ENCODE measurements at regions not wholly inside any gene's neighbourhood (a gene's known extent, or its start where the extent isn't known, plus 50 kb on each side); places are given as distances from the start of the nearest gene placed in this dataset.

- no peaks in the 10 kb centered on the region for H3K27me3 ChIP-seq (replicated peaks; ENCODE audit: insufficient read depth, low read length)
- TF ChIP-seq EZH2 (optimal IDR thresholded peaks at IDR 0.05; ENCODE audit: low read depth, low read length) (no peak), EZH2phosphoT487 (IDR thresholded peaks at IDR 0.05; ENCODE audit: low read length) (no peak)
- TF ChIP-seq, protein P1, sequence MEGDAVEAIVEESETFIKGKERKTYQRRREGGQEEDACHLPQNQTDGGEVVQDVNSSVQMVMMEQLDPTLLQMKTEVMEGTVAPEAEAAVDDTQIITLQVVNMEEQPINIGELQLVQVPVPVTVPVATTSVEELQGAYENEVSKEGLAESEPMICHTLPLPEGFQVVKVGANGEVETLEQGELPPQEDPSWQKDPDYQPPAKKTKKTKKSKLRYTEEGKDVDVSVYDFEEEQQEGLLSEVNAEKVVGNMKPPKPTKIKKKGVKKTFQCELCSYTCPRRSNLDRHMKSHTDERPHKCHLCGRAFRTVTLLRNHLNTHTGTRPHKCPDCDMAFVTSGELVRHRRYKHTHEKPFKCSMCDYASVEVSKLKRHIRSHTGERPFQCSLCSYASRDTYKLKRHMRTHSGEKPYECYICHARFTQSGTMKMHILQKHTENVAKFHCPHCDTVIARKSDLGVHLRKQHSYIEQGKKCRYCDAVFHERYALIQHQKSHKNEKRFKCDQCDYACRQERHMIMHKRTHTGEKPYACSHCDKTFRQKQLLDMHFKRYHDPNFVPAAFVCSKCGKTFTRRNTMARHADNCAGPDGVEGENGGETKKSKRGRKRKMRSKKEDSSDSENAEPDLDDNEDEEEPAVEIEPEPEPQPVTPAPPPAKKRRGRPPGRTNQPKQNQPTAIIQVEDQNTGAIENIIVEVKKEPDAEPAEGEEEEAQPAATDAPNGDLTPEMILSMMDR (IDR thresholded peaks at IDR 0.05; ENCODE audit: low read length) = no peak
- H2AFZ ChIP-seq (ENCODE audit: low read length) = no peak overlapping the region
- no peak for DNase-seq
- H3K4me2 ChIP-seq (ENCODE audit: low read depth, low read length) = no peak overlapping the region
- no peaks in the 10 kb centered on the region for H3K79me2 ChIP-seq (ENCODE audit: low read length)
- H3K27ac ChIP-seq (ENCODE audit: low read length) = no peak overlapping the region
- H3K4me3 ChIP-seq (ENCODE audit: low read length) = no peak overlapping the region
- H3K4me1 ChIP-seq (ENCODE audit: low read length) = no peaks in the 10 kb centered on the region
- H3K9me2 ChIP-seq (replicated peaks; ENCODE audit: insufficient read depth, low read length) = no peaks in the 10 kb centered on the region
- no peaks in the 10 kb centered on the region for H4K20me1 ChIP-seq (ENCODE audit: insufficient read depth, low read length)
- no peaks in the 10 kb centered on the region for H3K9me3 ChIP-seq (replicated peaks; ENCODE audit: insufficient read depth, low read length)
- H3K9ac ChIP-seq (ENCODE audit: low read length) = no peak overlapping the region
- no peaks in the 10 kb centered on the region for H3F3A ChIP-seq (ENCODE audit: insufficient read depth, low read length)
- H3K36me3 ChIP-seq (replicated peaks; ENCODE audit: insufficient read depth, low read length) = no peaks in the 10 kb centered on the region
These were observed 187.3 kb upstream of the CTAGE1 start for GRCh38 chr18:22604986-22605421.

GRCh38 chr18:22605736-22606135, 188.0 kb upstream of the CTAGE1 start:
- no peak for DNase-seq
- Histone ChIP-seq H3K27me3 (replicated peaks; ENCODE audit: insufficient read depth, low read length) (no peaks in the 10 kb centered on the region), H3K9ac (ENCODE audit: low read length) (no peak overlapping the region), H3K4me3 (ENCODE audit: low read length) (no peak overlapping the region), H2AFZ (ENCODE audit: low read length) (no peak overlapping the region), H3K4me2 (ENCODE audit: low read depth, low read length) (no peak overlapping the region), H4K20me1 (ENCODE audit: insufficient read depth, low read length) (no peaks in the 10 kb centered on the region), H3F3A (ENCODE audit: insufficient read depth, low read length) (no peaks in the 10 kb centered on the region), H3K27ac (ENCODE audit: low read length) (no peak overlapping the region), H3K36me3 (replicated peaks; ENCODE audit: insufficient read depth, low read length) (no peaks in the 10 kb centered on the region), H3K9me3 (replicated peaks; ENCODE audit: insufficient read depth, low read length) (no peaks in the 10 kb centered on the region), H3K79me2 (ENCODE audit: low read length) (no peaks in the 10 kb centered on the region), H3K4me1 (ENCODE audit: low read length) (no peaks in the 10 kb centered on the region), H3K9me2 (replicated peaks; ENCODE audit: insufficient read depth, low read length) (no peaks in the 10 kb centered on the region)
- TF ChIP-seq EZH2phosphoT487 (IDR thresholded peaks at IDR 0.05; ENCODE audit: low read length) (no peak), EZH2 (optimal IDR thresholded peaks at IDR 0.05; ENCODE audit: low read depth, low read length) (no peak)
- TF ChIP-seq, protein P1 (IDR thresholded peaks at IDR 0.05; ENCODE audit: low read length) = no peak

DNA sequence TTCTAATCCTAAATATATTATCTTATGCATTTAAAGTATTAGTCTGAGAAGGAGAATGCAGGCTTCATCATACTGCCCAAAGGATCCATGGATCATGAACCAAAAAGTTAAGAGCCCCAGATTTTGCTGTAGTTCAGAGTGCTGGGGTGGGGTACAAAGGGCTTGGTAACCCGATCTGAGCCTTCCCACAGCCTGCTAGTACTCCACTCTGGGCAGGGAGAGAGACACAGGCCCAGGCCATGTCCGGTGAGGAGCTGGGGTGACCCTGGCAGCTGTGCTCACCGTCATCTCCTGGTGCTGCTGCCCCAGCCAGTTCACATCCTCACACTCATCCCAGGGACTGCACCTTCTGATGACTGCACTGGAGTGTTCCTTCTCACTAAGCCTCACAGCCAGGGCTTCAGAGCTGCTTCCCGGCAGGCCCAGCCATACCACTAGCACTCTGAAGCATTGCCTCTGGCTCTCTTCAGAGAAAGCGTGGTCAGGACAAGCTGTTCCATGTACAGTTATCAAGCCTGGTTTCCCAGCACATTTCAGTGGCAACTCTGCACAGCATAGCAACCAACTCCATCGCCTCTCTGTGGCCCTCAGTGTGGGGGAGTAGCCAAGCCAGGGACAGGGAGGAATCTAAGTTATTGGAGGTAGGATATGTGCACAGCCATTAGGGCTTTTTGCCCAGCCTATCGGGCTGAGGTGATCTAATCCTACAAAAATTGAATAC, 189.0 kb upstream of the CTAGE1 start:
- Histone ChIP-seq H3K9ac (ENCODE audit: low read length) (no peak overlapping the region), H3K79me2 (ENCODE audit: low read length) (no peaks in the 10 kb centered on the region), H3K36me3 (replicated peaks; ENCODE audit: insufficient read depth, low read length) (no peaks in the 10 kb centered on the region), H3K4me2 (ENCODE audit: low read depth, low read length) (no peak overlapping the region), H3K9me2 (replicated peaks; ENCODE audit: insufficient read depth, low read length) (no peaks in the 10 kb centered on the region), H3K27me3 (replicated peaks; ENCODE audit: insufficient read depth, low read length) (no peaks in the 10 kb centered on the region), H3F3A (ENCODE audit: insufficient read depth, low read length) (no peaks in the 10 kb centered on the region), H2AFZ (ENCODE audit: low read length) (no peak overlapping the region), H3K4me1 (ENCODE audit: low read length) (no peaks in the 10 kb centered on the region), H3K27ac (ENCODE audit: low read length) (no peak overlapping the region), H3K9me3 (replicated peaks; ENCODE audit: insufficient read depth, low read length) (no peaks in the 10 kb centered on the region), H3K4me3 (ENCODE audit: low read length) (no peak overlapping the region), H4K20me1 (ENCODE audit: insufficient read depth, low read length) (no peaks in the 10 kb centered on the region)
- no peak for TF ChIP-seq EZH2phosphoT487 (IDR thresholded peaks at IDR 0.05; ENCODE audit: low read length)
- TF ChIP-seq, protein P1 (IDR thresholded peaks at IDR 0.05; ENCODE audit: low read length) = no peak
- DNase-seq = no peak

Data from MM.1S (cell line).